Suprapubic skin (tissue), 2 donors: ENCODE measurements at regions not wholly inside any gene's neighbourhood (a gene's known extent, or its start where the extent isn't known, plus 50 kb on each side); places are given as distances from the start of the nearest gene placed in this dataset.

ENCODE experiments used
- EP300 ChIP-seq: sonication (generic); formaldehyde crosslinking; IDR thresholded peaks from one replicate; pipeline ENCODE4 v1.6.1; 2017; ENCODE audit warnings: antibody characterized with exemption
- POLR2A ChIP-seq, 2 donors: fragments of 450-650 bp; IDR thresholded peaks; one replicate each; pipeline ENCODE4 v1.6.1; 2017; ENCODE audit warnings: antibody characterized with exemption in 2 of 2, mild to moderate bottlenecking in 2 of 2, moderate library complexity in 2 of 2

GRCh38 chr1:173266841-173267240 lies 59.7 kb upstream of the TNFSF4 start:
- TF ChIP-seq POLR2A (IDR thresholded peaks at IDR 0.05) (no peak), EP300 (no peak)
